H1 (cell line): ENCODE measurements at regions not wholly inside any gene's neighbourhood (a gene's known extent, or its start where the extent isn't known, plus 50 kb on each side); places are given as distances from the start of the nearest gene placed in this dataset.

Experiments used
- CTCF ChIA-PET: fragments of 300-600 bp; sonication (Branson Sonifier 250); formaldehyde crosslinking; loops from one replicate; lab custom pipeline; 2021; ENCODE audit not compliant: partially characterized antibody; lab: Charles Lee
- POLR2A ChIA-PET: fragments of 300-600 bp; sonication (Branson Sonifier 250); formaldehyde crosslinking; loops from one replicate; lab custom pipeline; 2021; ENCODE audit warnings: inconsistent platforms; ENCODE audit not compliant: partially characterized antibody; lab: Charles Lee
- DNase-seq, 2 experiments: peaks; one replicate each; pipeline versions ENCODE4 v3.0.0 to v3.0.0-alpha.2; 2010 to 2022; ENCODE audit warnings: low spot score in 2 of 2, low read depth in 1 of 2, mixed read lengths in 1 of 2
- FAIRE-seq: peaks from 2 replicates; lab custom pipeline; 2011; peaks lifted over from hg19 to GRCh38; lab: Jason Lieb, UNC
- H2AFZ ChIP-seq: 2 replicates; pipeline ENCODE4 v1.8.1; 2012; ENCODE audit warnings: low read length, inconsistent platforms
- H2AK5ac ChIP-seq: 2 replicates; pipeline ENCODE4 v1.6.1; 2013; ENCODE audit warnings: low read depth, low read length
- H2BK120ac ChIP-seq: replicated peaks from 2 replicates; pipeline ENCODE3; 2013; ENCODE audit warnings: low read depth, low read length, inconsistent platforms
- H2BK12ac ChIP-seq: 2 replicates; pipeline ENCODE4 v1.6.1; 2013; ENCODE audit warnings: low read depth, low read length
- H2BK15ac ChIP-seq: 2 replicates; pipeline ENCODE4 v1.6.1; 2013; ENCODE audit warnings: low read length
- H2BK20ac ChIP-seq: 2 replicates; pipeline ENCODE4 v1.6.1; 2013; ENCODE audit warnings: low read length
- H2BK5ac ChIP-seq: 2 replicates; pipeline ENCODE4 v1.6.1; 2013; ENCODE audit warnings: low read depth, low read length
- H3K14ac ChIP-seq: 2 replicates; pipeline ENCODE4 v1.6.1; 2013; ENCODE audit warnings: inconsistent platforms; ENCODE audit not compliant: insufficient read length
- H3K18ac ChIP-seq: 2 replicates; pipeline ENCODE4 v1.6.1; 2013; ENCODE audit warnings: low read length; ENCODE audit errors: extremely low read depth
- H3K23ac ChIP-seq: 2 replicates; pipeline ENCODE4 v1.6.1; 2013; ENCODE audit warnings: inconsistent platforms; ENCODE audit not compliant: insufficient read length
- H3K23me2 ChIP-seq: 2 replicates; pipeline ENCODE4 v1.6.1; 2013; ENCODE audit warnings: low read depth, low read length
- H3K27ac ChIP-seq: 2 replicates; pipeline ENCODE4 v1.6.1; 2011; ENCODE audit warnings: low read depth, low read length, inconsistent platforms
- H3K27me3 ChIP-seq, 4 experiments: replicated peaks in 1 of 4; 1 replicate in 1 of 4; 2 replicates in 3 of 4; pipeline versions ENCODE4 v1.6.1 to v1.8.1; 2011 to 2013; ENCODE audit warnings: low read length in 3 of 4, mild to moderate bottlenecking in 3 of 4, inconsistent platforms in 2 of 4, mixed read lengths in 2 of 4, moderate library complexity in 1 of 4; ENCODE audit not compliant: control insufficient read depth in 3 of 4, insufficient read depth in 3 of 4; ENCODE audit errors: extremely low read depth in 1 of 4
- H3K36me3 ChIP-seq, 4 experiments: 2 replicates each; pipeline versions ENCODE4 v1.6.1 to v1.8.1; 2011 to 2013; ENCODE audit warnings: mild to moderate bottlenecking in 4 of 4, low read length in 3 of 4, moderate library complexity in 2 of 4, control low read depth in 1 of 4, inconsistent platforms in 1 of 4; ENCODE audit not compliant: insufficient read depth in 4 of 4, control insufficient read depth in 2 of 4
- H3K4ac ChIP-seq: replicated peaks from 2 replicates; pipeline ENCODE3; 2013; ENCODE audit warnings: low read length, low read depth, mixed read lengths, inconsistent platforms; ENCODE audit not compliant: insufficient read length
- H3K4me1 ChIP-seq, 4 experiments: replicated peaks in 1 of 4; 1 replicate in 1 of 4; 2 replicates in 3 of 4; pipeline versions ENCODE4 v1.6.1 to v1.8.1; 2011 to 2013; ENCODE audit warnings: low read length in 3 of 4, inconsistent platforms in 2 of 4, mixed read lengths in 1 of 4; ENCODE audit not compliant: insufficient read depth in 4 of 4, control insufficient read depth in 3 of 4
- H3K4me2 ChIP-seq, 2 experiments: 2 replicates each; pipeline versions ENCODE4 v1.6.1 to v1.8.1; 2011 to 2013; ENCODE audit warnings: low read depth in 2 of 2, low read length in 2 of 2, control low read depth in 1 of 2, inconsistent platforms in 1 of 2, mild to moderate bottlenecking in 1 of 2; ENCODE audit not compliant: insufficient read depth in 1 of 2
- H3K4me3 ChIP-seq, 4 experiments: fragments of 200-600, 300-600 bp in 1 of 4; sonication (generic), shearing (Covaris generic), sonication (Bioruptor Twin) in 1 of 4; 2 replicates each; pipeline versions ENCODE4 v1.5.1 to v1.8.1; 2011 to 2016; ENCODE audit warnings: low read length in 4 of 4, low read depth in 3 of 4, control low read depth in 2 of 4, inconsistent platforms in 2 of 4, mild to moderate bottlenecking in 2 of 4, mixed read lengths in 1 of 4, moderate library complexity in 1 of 4; ENCODE audit not compliant: insufficient read depth in 2 of 4; ENCODE audit errors: extremely low read depth in 1 of 4
- H3K56ac ChIP-seq: replicated peaks from 2 replicates; pipeline ENCODE3; 2013; ENCODE audit warnings: low read depth, mild to moderate bottlenecking, mixed read lengths, low read length, inconsistent platforms; ENCODE audit not compliant: insufficient read length
- H3K79me1 ChIP-seq: 2 replicates; pipeline ENCODE4 v1.6.1; 2013; ENCODE audit warnings: low read depth, low read length, control low read depth
- H3K79me2 ChIP-seq, 2 experiments: 2 replicates each; pipeline versions ENCODE4 v1.6.1 to v1.8.1; 2012 to 2013; ENCODE audit warnings: low read length in 2 of 2, mild to moderate bottlenecking in 2 of 2, inconsistent platforms in 1 of 2; ENCODE audit not compliant: insufficient read depth in 2 of 2, control insufficient read depth in 1 of 2
- H3K9ac ChIP-seq, 4 experiments: replicated peaks in 1 of 4; 1 replicate in 1 of 4; 2 replicates in 3 of 4; pipeline versions ENCODE4 v1.6.1 to v1.8.1; 2011 to 2013; ENCODE audit warnings: low read depth in 3 of 4, low read length in 3 of 4, control low read depth in 2 of 4, mild to moderate bottlenecking in 2 of 4, moderate library complexity in 2 of 4, inconsistent platforms in 1 of 4; ENCODE audit errors: extremely low read depth in 1 of 4
- H3K9me3 ChIP-seq, 2 experiments: 2 replicates each; pipeline versions ENCODE4 v1.6.1 to v1.8.1; 2012 to 2013; ENCODE audit warnings: mild to moderate bottlenecking in 2 of 2, moderate library complexity in 2 of 2, control low read depth in 1 of 2, inconsistent platforms in 1 of 2, low read depth in 1 of 2, low read length in 1 of 2, mixed read lengths in 1 of 2; ENCODE audit not compliant: insufficient read depth in 2 of 2
- H4K20me1 ChIP-seq, 2 experiments: replicated peaks in 1 of 2; 2 replicates each; pipeline versions ENCODE3 to v1.8.1; 2011 to 2013; ENCODE audit warnings: inconsistent platforms in 2 of 2, low read length in 2 of 2, mild to moderate bottlenecking in 1 of 2; ENCODE audit not compliant: insufficient read depth in 2 of 2, control insufficient read depth in 1 of 2
- H4K5ac ChIP-seq: 2 replicates; pipeline ENCODE4 v1.6.1; 2013; ENCODE audit warnings: low read length, low read depth, mixed read lengths, inconsistent platforms; ENCODE audit not compliant: insufficient read length
- H4K8ac ChIP-seq: 2 replicates; pipeline ENCODE4 v1.8.0; 2013; ENCODE audit warnings: mild to moderate bottlenecking, moderate library complexity, low read length, inconsistent platforms; ENCODE audit not compliant: insufficient read depth; ENCODE audit errors: extremely low read depth
- H4K91ac ChIP-seq: replicated peaks from 2 replicates; pipeline ENCODE3; 2013; ENCODE audit warnings: low read length, mixed read lengths, inconsistent platforms; ENCODE audit not compliant: insufficient read length
- CHD2 ChIP-seq: IDR thresholded peaks from 2 replicates; pipeline ENCODE4 v1.6.1; 2012; ENCODE audit warnings: low read length, improper control_type of control experiment
- EP300 ChIP-seq, 2 experiments: IDR thresholded peaks; 1 replicate in 1 of 2; 2 replicates in 1 of 2; pipeline ENCODE4 v1.6.1; 2011 to 2012; ENCODE audit warnings: low read depth in 2 of 2, low read length in 2 of 2, mild to moderate bottlenecking in 2 of 2, borderline replicate concordance in 1 of 2, inconsistent platforms in 1 of 2, moderate library complexity in 1 of 2
- HDAC2 ChIP-seq, 2 experiments: fragments of 300-600 bp in 1 of 2; sonication (generic) in 1 of 2; IDR thresholded peaks; 2 replicates each; pipeline ENCODE4 v1.6.1; 2011 to 2012; ENCODE audit warnings: low read depth in 2 of 2, low read length in 2 of 2, mild to moderate bottlenecking in 2 of 2, moderate library complexity in 2 of 2, borderline replicate concordance in 1 of 2, inconsistent platforms in 1 of 2
- JUND ChIP-seq: IDR thresholded peaks from 2 replicates; pipeline ENCODE4 v1.6.1; 2011; ENCODE audit warnings: mild to moderate bottlenecking, improper control_type of control experiment, low read length
- KDM1A ChIP-seq: fragments of 200-600, 300-600 bp; sonication (generic); IDR thresholded peaks from 2 replicates; pipeline ENCODE4 v1.7.1; 2016; ENCODE audit warnings: mild to moderate bottlenecking, low read length, borderline replicate concordance
- MAFK ChIP-seq: IDR thresholded peaks from 2 replicates; pipeline ENCODE4 v1.6.1; 2012; ENCODE audit warnings: low read depth, mild to moderate bottlenecking, improper control_type of control experiment, low read length
- RBBP5 ChIP-seq: IDR thresholded peaks from 2 replicates; pipeline ENCODE4 v1.7.1; 2012; ENCODE audit warnings: low read depth, mild to moderate bottlenecking, inconsistent platforms, low read length, moderate library complexity, borderline replicate concordance
- SP4 ChIP-seq: IDR thresholded peaks from 2 replicates; pipeline ENCODE4 v1.6.1; 2012; ENCODE audit warnings: low read length, inconsistent platforms
- TAF7 ChIP-seq: optimal IDR thresholded peaks from 2 replicates; pipeline ENCODE3; 2011; ENCODE audit warnings: low read depth, mild to moderate bottlenecking, inconsistent platforms, low read length, moderate library complexity, borderline replicate concordance
- TCF12 ChIP-seq: IDR thresholded peaks from 2 replicates; pipeline ENCODE4 v1.6.1; 2011; ENCODE audit warnings: low read depth, mild to moderate bottlenecking, low read length
- USF2 ChIP-seq: IDR thresholded peaks from 2 replicates; pipeline ENCODE4 v1.6.1; 2011; ENCODE audit warnings: low read length, improper control_type of control experiment
- YY1 ChIP-seq: IDR thresholded peaks from 2 replicates; pipeline ENCODE4 v1.6.1; 2011; ENCODE audit warnings: low read depth, mild to moderate bottlenecking, low read length
- TF ChIP-seq, protein P1 (sequence below): IDR thresholded peaks from 2 replicates; pipeline ENCODE4 v1.6.1; 2012; ENCODE audit warnings: low read length, inconsistent platforms

GRCh38 chr5:125298258-125298657, 551.8 kb upstream of the ZNF608 start:
- Histone ChIP-seq H3K18ac (no peak overlapping the region), H2BK15ac (0 out of 2 replicates have a peak overlapping the region, but pooled peaks have one; percentile 23), H3K23ac (no peak overlapping the region), H2BK5ac (no peak overlapping the region), H3K27me3 (no peaks in the 10 kb centered on the region), H3K36me3 (no peaks in the 10 kb centered on the region), H2BK20ac (no peak overlapping the region), H3K4ac (no peak overlapping the region), H4K5ac (no peak overlapping the region), H3K56ac (no peak overlapping the region), H2BK12ac (peak overlapping the region; percentile 50; the same call in 1 of the 2 replicates), H3K4me1 (peaks cover 0 to 4% (median 3%) of the 10 kb centered on the region in 4 experiments; a peak in 3 of 7 replicates), H3K14ac (no peak overlapping the region), H3K4me3 (no peak overlapping the region), H2AFZ (no peak overlapping the region), H3K9ac (no peak overlapping the region), H4K91ac (no peak overlapping the region), H4K20me1 (no peaks in the 10 kb centered on the region), H3K4me2 (no peak overlapping the region), H2AK5ac (no peak overlapping the region), H3K9me3 (no peaks in the 10 kb centered on the region), H3K27ac (no peak overlapping the region), H2BK120ac (no peak overlapping the region), H3K79me1 (no peaks in the 10 kb centered on the region), H4K8ac (no peak overlapping the region), H3K79me2 (no peaks in the 10 kb centered on the region), H3K23me2 (no peaks in the 10 kb centered on the region)
- POLR2A ChIA-PET: no interaction called here
- FAIRE-seq (peak; percentile 60), DNase-seq (no peak)
- TF ChIP-seq YY1 (no peak), TAF7 (no peak), SP4 (no peak), CHD2 (no peak), MAFK (no peak), JUND (no peak), RBBP5 (no peak), HDAC2 (IDR thresholded peaks at IDR 0.05; ENCODE audit: borderline replicate concordance in 1 of 2, low read depth in 2 of 2, low read length in 2 of 2) (no peak), TCF12 (no peak), EP300 (IDR thresholded peaks at IDR 0.05; ENCODE audit: borderline replicate concordance in 1 of 2, low read depth in 2 of 2, low read length in 2 of 2) (no peak), KDM1A (no peak), USF2 (no peak)
- TF ChIP-seq, protein P1, sequence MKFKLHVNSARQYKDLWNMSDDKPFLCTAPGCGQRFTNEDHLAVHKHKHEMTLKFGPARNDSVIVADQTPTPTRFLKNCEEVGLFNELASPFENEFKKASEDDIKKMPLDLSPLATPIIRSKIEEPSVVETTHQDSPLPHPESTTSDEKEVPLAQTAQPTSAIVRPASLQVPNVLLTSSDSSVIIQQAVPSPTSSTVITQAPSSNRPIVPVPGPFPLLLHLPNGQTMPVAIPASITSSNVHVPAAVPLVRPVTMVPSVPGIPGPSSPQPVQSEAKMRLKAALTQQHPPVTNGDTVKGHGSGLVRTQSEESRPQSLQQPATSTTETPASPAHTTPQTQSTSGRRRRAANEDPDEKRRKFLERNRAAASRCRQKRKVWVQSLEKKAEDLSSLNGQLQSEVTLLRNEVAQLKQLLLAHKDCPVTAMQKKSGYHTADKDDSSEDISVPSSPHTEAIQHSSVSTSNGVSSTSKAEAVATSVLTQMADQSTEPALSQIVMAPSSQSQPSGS: no peak
- CTCF ChIA-PET: interaction anchor here (0.6 kb wide), 1 partner anchor 62 kb away, joined by 4 read pairs; no protein-coding TSS in a partner anchor
